ENCODE measurements at regions not wholly inside any gene's neighbourhood (a gene's known extent, or its start where the extent isn't known, plus 50 kb on each side); places are given as distances from the start of the nearest gene placed in this dataset.

GRCh38 chr7:25621993-25622392 is 393.7 kb upstream of the NPVF start:
- TF ChIP-seq CTCF (IDR thresholded peaks at IDR 0.05) = no peak
- TF ChIP-seq POLR2A (IDR thresholded peaks at IDR 0.05) = no peak
- no peak for TF ChIP-seq POLR2AphosphoS5 (IDR thresholded peaks at IDR 0.05)

Data from breast epithelium (tissue), 3 donors.